ENCODE measurements at regions not wholly inside any gene's neighbourhood (a gene's known extent, or its start where the extent isn't known, plus 50 kb on each side); places are given as distances from the start of the nearest gene placed in this dataset.
"Not testable (repeated sequence)": the region's sequence is repeated elsewhere in the genome, so short reads cannot be mapped to it uniquely, and the experiment has no call there.

- DNase-seq = no peak
These were observed 166.0 kb upstream of the KLF12 start for GRCh38 chr13:74300162-74300561.

- peak in 1 of 56 donors; percentile 4 for DNase-seq
These were observed 165.5 kb upstream of the KLF12 start for GRCh38 chr13:74299721-74300120.

GRCh38 chr13:74298923-74299322, 164.7 kb upstream of the KLF12 start:
- no peak for DNase-seq

- DNase-seq = peak in 27 of 56 donors; percentile 1 to 67 (median 27)
These were observed 155.9 kb upstream of the KLF12 start for GRCh38 chr13:74289861-74290773.

- no peak for DNase-seq
These were observed 154.9 kb upstream of the KLF12 start for GRCh38 chr13:74289107-74289506.

GRCh38 chr13:74288361-74288911, 154.2 kb upstream of the KLF12 start:
- peak in 41 of 56 donors; percentile 2 to 53 (median 24) for DNase-seq

- DNase-seq = peak in 52 of 56 donors; percentile 7 to 88 (median 58)
These were observed 153.5 kb upstream of the KLF12 start for GRCh38 chr13:74287724-74288169.

GRCh38 chr13:74280795-74281490, 146.7 kb upstream of the KLF12 start:
- DNase-seq = no peak

- no peak for DNase-seq
These were observed 146.0 kb upstream of the KLF12 start for GRCh38 chr13:74280093-74280794.

GRCh38 chr13:74278901-74279300, 144.7 kb upstream of the KLF12 start:
- DNase-seq = no peak

GRCh38 chr13:74274916-74275315, 140.7 kb upstream of the KLF12 start:
- no peak for DNase-seq

GRCh38 chr13:74273581-74273980, 139.4 kb upstream of the KLF12 start:
- DNase-seq = no peak

- no peak for DNase-seq
These were observed 138.6 kb upstream of the KLF12 start for GRCh38 chr13:74272826-74273225.

- DNase-seq = no peak
These were observed 135.8 kb upstream of the KLF12 start for GRCh38 chr13:74270018-74270417.

GRCh38 chr13:74266861-74267260, 132.7 kb upstream of the KLF12 start:
- DNase-seq = no peak

GRCh38 chr13:74266309-74266708, 132.1 kb upstream of the KLF12 start:
- DNase-seq = no peak

GRCh38 chr13:74264333-74264732, 130.1 kb upstream of the KLF12 start:
- no peak for DNase-seq

- not testable (repeated sequence) for DNase-seq
These were observed 126.2 kb upstream of the KLF12 start for GRCh38 chr13:74260420-74260819.

GRCh38 chr13:74259641-74260040, 125.4 kb upstream of the KLF12 start:
- no peak for DNase-seq

- no peak for DNase-seq
These were observed 124.8 kb upstream of the KLF12 start for GRCh38 chr13:74258961-74259360.

GRCh38 chr13:74256969-74257368, 122.8 kb upstream of the KLF12 start:
- no peak for DNase-seq

- DNase-seq = no peak
These were observed 119.0 kb upstream of the KLF12 start for GRCh38 chr13:74253161-74253560.

Measured in amygdala (tissue), 56 donors.